ENCODE measurements at regions not wholly inside any gene's neighbourhood (a gene's known extent, or its start where the extent isn't known, plus 50 kb on each side); places are given as distances from the start of the nearest gene placed in this dataset.

DNA sequence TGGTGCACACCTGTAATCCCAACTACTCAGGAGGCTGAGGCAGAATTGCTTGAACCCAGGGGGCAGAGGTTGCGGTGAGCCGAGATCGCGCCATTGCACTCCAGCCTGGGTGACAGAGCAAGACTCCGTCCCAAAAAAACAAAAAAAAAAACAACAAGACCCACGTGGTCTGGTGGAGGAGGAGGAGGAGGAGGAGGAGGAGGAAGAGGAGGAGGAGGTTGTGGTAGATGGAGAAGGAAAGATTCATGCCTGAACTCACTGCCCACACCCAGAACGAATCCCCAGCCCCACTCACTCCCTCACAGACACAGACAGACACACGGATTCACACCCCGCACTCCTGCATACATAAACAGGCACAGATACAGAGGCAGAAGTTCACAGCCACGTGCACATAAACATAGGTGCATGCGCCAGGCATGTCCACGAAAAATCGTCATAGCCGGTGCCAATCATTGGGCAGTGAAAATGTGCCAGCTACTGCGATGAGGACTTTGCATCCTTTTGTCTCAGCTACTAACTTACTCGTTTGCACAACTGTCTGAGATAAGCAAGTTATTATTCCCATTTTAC lies 138.5 kb downstream of the WSCD1 start:
- no peak for DNase-seq

DNA sequence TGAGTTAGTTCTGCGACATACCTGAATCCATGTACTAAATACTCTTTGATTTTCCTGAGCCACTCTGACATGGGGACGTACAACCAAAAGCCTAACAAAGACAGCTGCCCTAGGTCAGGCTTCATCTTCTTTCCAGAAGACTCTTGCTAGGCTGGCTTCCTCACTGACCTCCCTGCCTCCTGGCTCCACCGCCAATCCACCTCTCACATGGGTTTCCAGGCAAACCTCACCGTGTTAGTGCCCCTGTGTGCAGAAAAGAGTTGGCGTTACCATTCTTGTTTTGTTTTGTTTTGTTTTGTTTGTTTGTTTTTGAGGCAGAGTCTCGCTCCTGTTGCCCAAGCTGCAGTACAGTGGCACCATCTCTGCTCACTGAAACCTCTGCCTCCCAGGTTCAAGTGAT lies 135.3 kb downstream of the WSCD1 start:
- DNase-seq: no peak

DNA sequence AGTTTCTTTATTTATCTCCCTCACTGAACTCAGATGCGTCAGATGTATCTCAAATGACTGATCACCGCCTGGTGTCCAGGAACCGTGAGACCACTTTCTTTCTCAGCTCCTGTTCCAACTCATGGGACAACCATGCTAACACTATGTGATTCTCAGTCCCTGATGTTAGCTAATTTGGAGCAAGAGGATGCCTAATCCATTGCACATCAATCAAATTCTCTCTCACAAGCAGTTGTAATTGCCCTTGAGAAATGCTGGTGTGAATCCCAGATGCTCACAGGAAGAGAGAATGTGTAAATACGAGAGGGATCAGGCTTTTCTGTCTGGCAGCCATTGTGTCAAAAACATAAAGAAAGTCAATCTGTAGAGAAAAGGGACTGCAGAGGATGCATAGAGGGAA lies 134.9 kb downstream of the WSCD1 start:
- DNase-seq: no peak

DNA sequence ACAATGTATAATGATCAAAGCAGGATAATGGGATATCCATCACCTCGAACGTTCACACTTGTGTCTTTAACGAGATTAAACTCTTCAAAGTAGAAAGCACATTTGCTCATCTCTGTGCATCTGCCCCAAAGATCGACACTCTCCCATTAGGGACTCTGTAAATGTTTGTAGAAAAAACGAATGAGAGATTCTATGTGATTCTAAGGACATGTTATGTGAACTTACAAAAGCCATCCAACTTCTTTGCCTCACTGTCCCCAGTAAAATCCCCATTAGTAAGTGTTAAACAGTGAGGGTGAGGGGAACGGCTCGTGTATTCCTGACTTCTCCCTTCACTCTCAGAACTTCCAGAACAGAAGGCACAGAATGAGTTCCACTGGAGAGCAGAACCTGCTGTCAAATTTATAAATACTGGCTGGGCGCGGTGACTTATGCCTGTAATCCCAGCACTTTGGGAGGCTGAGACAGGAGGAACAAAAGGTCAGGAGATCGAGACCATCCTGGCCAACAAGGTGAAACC lies 134.1 kb downstream of the WSCD1 start:
- DNase-seq: no peak

DNA sequence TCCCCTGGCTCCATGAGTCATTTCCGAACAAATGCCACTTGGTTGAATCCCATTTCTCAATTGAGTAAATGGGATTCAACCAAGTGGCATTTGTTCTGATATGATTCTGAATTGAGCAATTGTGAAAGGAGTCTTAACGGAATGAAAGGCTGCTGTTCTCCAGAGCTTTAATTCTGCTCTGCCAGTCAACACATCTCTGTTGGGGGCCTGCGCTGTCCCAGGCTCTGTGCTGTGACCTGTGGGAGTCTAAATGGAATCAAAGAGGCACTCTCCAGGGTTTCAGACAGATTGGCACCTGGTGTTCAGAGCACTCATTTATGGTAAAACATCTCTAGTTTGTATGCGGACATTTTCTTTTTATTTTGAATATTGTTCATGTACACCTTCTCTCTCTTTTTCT lies 126.2 kb downstream of the WSCD1 start:
- no peak for DNase-seq

DNA sequence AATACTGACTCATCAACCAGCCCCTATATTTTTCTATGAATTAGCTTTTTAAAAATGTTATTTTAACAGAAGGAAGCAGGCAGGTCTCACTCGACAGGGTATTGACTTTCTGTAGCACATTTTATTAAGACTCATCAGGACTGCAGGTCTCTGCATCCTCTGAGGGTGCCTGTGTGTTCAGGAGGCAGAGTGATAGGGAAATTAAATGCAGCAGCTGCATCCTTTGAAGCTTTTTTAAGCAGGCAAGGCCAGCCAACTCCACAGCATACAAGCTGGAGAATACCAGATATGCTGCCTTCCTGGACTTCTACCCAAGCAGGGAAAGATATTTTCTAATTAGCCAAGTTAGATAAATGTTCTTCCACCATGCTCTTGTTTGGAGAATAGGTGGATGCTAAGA lies 124.9 kb downstream of the WSCD1 start:
- DNase-seq: no peak

DNA sequence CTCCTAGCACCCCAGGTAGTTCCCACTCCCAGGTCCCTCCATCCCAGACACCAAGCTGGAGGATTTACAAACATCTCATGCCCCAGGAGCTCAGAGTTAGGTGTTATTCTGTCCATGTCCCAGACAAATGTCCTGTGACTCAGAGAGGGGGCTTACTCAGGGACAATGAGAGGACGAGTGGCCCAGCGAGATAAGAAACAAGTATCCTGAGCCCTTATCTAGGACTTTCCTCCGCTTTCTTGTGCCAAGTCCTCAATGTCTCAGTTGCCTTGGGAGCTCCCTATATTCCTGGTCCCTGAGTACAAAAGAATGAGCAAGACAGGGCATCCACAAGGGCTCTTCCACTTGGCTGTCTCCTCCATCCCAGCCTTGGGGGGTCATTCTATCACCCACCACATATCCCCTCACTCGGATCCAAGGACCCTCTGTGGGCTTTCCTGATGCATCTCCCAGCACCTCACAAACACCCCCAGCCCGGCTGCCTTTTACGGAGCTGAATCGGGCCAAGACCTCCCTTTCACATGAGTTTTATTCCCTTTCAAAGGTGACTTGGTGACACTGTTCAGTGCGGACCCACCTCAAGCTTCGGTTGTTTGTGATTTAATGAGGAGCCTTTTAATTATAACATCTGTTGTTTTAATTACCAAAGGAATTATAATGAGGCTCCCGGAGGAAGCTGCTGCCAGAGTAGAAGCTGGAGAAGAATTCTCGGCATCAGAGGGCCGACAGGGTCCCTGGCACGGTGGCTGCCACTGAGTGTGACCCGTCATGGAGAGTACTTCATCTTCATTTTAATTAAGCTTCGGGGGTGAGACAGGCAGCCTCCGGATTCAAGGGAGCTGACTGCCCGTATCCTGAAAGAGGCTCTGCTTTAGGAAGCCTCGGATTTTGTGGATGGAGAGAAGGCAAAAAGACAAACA lies 121.5 kb downstream of the WSCD1 start:
- no peak for DNase-seq

DNA sequence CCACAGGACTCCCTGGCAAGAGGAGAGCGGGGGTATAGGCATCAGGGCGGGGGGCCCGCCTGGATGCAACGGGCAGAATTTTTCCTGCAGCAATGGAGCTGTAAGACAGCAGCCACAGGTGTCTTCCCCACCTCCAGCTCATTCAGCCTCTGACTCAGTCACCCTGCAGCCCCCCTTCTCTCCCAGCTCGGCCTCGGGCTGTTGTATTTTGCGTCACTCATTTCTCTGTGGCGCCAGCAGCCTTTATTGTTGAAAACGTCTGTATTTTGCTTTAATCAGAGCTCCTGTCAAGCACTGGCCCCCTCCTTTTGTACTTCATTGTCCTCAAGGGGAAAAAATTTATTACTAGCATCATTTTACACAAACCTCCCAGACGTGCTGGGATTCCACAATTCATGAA lies 117.7 kb downstream of the WSCD1 start:
- DNase-seq: no peak

DNA sequence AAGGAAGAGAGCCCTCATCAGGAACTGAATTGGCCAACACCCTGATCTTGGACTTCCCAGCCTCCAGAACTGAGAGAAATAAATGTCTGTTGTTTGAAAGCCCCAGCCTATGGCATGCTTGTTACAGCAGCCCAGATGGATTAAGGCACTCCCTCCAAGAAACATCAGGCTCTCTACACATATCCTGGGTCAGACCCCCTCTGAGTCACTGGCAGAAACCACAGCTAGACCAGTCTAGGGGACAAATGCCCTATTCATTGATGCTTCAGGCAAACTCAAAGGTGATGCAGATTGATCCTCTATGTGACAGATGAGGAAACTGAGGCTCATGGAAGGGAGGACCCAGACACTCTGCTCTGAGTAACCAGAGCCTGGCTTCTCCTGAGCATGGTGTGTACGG lies 116.8 kb downstream of the WSCD1 start:
- DNase-seq: no peak

DNA sequence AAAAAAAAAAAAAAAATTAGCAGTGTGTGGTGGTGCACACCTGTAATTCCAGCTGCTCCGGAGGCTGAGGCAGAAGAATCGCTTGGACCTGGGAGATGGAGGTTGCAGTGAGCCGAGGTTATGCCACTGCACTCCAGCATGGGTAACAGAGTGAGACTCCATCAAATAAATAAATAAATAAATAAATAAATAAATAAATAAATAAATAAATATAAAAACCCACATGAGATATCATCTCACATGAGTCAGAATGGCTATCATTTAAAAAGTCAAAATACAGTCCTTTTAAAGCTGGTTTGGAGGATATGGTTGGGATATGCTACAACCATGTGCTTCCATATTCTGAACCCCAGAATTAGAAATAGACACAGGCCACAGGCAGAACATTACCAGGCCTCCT lies 114.3 kb downstream of the WSCD1 start:
- DNase-seq: no peak

DNA sequence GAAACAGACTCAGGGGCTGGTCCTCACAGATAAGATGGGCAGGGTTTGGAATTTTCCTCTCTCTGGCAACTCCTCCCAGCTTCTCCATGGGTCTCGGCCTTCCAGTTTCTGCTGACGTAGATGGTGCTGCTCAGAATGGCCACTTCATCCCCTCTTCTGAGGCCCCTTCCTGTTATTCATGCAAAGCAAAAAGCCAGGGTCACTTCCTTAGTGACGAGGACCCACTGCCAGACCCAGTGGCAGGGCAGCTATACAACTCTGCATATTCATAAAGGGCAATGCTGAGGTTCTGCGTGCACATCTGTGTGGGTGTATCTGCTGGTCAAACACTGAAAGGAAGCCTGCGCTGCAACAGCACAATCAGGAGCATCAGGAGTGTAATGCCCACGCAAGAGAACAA lies 108.8 kb downstream of the WSCD1 start:
- no peak for DNase-seq

DNA sequence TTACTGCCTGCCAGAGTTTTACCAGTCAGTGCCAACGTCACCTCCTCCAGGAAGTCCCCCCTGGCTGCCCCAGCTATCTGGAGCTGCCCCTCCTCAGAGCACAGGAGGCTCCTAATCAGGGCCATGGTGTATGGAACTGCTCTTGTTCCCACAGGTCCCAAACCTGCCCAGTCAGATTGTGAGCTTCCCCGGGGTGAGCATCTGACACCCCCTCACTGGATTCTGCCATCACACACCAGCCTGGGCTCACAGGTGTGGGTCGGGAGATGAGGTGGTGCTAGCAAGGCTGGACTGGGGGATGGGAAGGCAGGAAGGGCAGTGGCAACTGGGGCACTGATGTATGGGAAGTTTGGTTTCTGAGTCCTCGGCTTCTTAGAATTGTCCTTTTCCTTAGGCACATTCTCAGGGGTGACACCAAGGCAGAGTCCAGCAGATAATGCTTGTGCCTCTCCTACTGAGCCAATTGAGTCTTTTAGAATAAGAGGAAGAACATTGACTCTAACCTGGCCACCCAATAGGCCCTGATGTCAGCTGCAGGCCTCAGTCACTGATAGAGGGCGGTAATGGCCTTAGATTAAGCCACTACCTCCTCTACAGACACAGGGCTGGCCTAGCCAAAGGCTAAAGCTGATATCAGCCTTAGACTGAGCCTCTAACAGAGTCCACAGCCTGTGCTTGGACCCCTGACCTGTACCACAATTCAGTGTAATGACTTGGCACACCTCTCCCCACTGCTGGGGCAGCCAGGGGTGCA lies 107.9 kb downstream of the WSCD1 start:
- DNase-seq: no peak
